ENCODE measurements at regions not wholly inside any gene's neighbourhood (a gene's known extent, or its start where the extent isn't known, plus 50 kb on each side); places are given as distances from the start of the nearest gene placed in this dataset.

- TF ChIP-seq YY1 (IDR thresholded peaks at IDR 0.05; ENCODE audit: insufficient read depth, insufficient read length): no peak
- TF ChIP-seq SUZ12 (IDR thresholded peaks at IDR 0.05; ENCODE audit: extremely low read depth, insufficient read depth, insufficient read length): no peak
- TF ChIP-seq ZNF274 (IDR thresholded peaks at IDR 0.05; ENCODE audit: low read depth, low read length): no peak
Observed at GRCh38 chr4:52423967-52424366, 235.1 kb downstream of the USP46 start.
